ENCODE measurements at regions not wholly inside any gene's neighbourhood (a gene's known extent, or its start where the extent isn't known, plus 50 kb on each side); places are given as distances from the start of the nearest gene placed in this dataset.

GRCh38 chr9:1331546-1332038 lies 281.4 kb downstream of the DMRT2 start:
- H3K9me3 ChIP-seq (ENCODE audit: control insufficient read depth in 4 of 4, low read length in 3 of 4), result no peaks in the 10 kb centered on the region
- H3K9ac ChIP-seq (ENCODE audit: low read depth in 1 of 2, low read length in 2 of 2), result no peak overlapping the region
- H3K36me3 ChIP-seq (ENCODE audit: control insufficient read depth in 4 of 4, insufficient read depth in 3 of 4, low read depth in 1 of 4, low read length in 3 of 4), result no peaks in the 10 kb centered on the region
- H3K4me1 ChIP-seq (ENCODE audit: control insufficient read depth in 4 of 4, insufficient read depth in 4 of 4, low read length in 3 of 4), result no peaks in the 10 kb centered on the region
- no peaks in the 10 kb centered on the region for H3K27me3 ChIP-seq (ENCODE audit: control insufficient read depth in 4 of 4, insufficient read depth in 4 of 4, low read length in 3 of 4)
- H3K4me3 ChIP-seq (ENCODE audit: low read depth in 1 of 3, low read length in 3 of 3), result no peak overlapping the region
- DNase-seq (ENCODE audit: low spot score), result no peak
- TF ChIP-seq, protein P1, sequence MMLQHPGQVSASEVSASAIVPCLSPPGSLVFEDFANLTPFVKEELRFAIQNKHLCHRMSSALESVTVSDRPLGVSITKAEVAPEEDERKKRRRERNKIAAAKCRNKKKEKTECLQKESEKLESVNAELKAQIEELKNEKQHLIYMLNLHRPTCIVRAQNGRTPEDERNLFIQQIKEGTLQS (IDR thresholded peaks at IDR 0.05), result no peak
- TF ChIP-seq RAD21 (IDR thresholded peaks at IDR 0.05), result no peak
- no peak overlapping the region for H3K27ac ChIP-seq (ENCODE audit: low read depth in 1 of 2, low read length in 2 of 2)

DNA sequence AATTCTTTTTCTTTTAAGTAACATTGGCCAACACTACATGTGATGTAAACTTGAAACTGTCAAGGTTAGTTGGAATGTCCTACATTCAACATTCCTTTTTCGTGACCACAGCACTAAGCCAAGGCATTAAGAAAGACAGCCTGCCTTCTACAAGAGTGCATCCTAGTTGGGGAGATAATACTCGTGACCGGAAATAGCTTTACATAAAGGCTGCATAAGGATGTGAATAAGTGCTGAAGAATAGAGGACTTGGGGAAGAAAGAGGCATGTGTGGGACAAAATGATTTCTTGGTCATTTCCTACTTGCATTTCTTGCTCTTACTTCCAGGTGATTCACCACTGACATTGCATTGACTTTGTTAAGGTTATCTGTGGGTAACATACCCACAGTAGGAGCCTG lies 282.0 kb downstream of the DMRT2 start:
- DNase-seq (ENCODE audit: low spot score), result no peak
- Histone ChIP-seq H3K27me3 (ENCODE audit: control insufficient read depth in 4 of 4, insufficient read depth in 4 of 4, low read length in 3 of 4) (no peaks in the 10 kb centered on the region), H3K9ac (ENCODE audit: low read depth in 1 of 2, low read length in 2 of 2) (no peak overlapping the region), H3K4me3 (ENCODE audit: low read depth in 1 of 3, low read length in 3 of 3) (no peak overlapping the region), H3K9me3 (ENCODE audit: control insufficient read depth in 4 of 4, low read length in 3 of 4) (no peaks in the 10 kb centered on the region), H3K4me1 (ENCODE audit: control insufficient read depth in 4 of 4, insufficient read depth in 4 of 4, low read length in 3 of 4) (no peaks in the 10 kb centered on the region), H3K36me3 (ENCODE audit: control insufficient read depth in 4 of 4, insufficient read depth in 3 of 4, low read depth in 1 of 4, low read length in 3 of 4) (no peaks in the 10 kb centered on the region), H3K27ac (ENCODE audit: low read depth in 1 of 2, low read length in 2 of 2) (no peak overlapping the region)
- WGBS, result 83% methylated on average over 3 of the region's 3 CpGs
- TF ChIP-seq HNF4G (IDR thresholded peaks at IDR 0.05) (no peak), JUND (IDR thresholded peaks at IDR 0.05) (no peak), HNF4A (conservative IDR thresholded peaks at IDR 0.05) (no peak), RXRA (IDR thresholded peaks at IDR 0.05) (no peak), YY1 (IDR thresholded peaks at IDR 0.05) (no peak), GABPA (IDR thresholded peaks at IDR 0.05 in 1 of 2, conservative IDR thresholded peaks at IDR 0.05 in 1 of 2) (no peak), NR2F2 (IDR thresholded peaks at IDR 0.05) (no peak), RAD21 (IDR thresholded peaks at IDR 0.05) (no peak), TAF1 (conservative IDR thresholded peaks at IDR 0.05) (no peak), FOXA1 (IDR thresholded peaks at IDR 0.05) (no peak), ZBTB33 (IDR thresholded peaks at IDR 0.05) (no peak), MAX (IDR thresholded peaks at IDR 0.05) (no peak)
- TF ChIP-seq, protein P1 (IDR thresholded peaks at IDR 0.05), result no peak
- TF ChIP-seq, protein P2, sequence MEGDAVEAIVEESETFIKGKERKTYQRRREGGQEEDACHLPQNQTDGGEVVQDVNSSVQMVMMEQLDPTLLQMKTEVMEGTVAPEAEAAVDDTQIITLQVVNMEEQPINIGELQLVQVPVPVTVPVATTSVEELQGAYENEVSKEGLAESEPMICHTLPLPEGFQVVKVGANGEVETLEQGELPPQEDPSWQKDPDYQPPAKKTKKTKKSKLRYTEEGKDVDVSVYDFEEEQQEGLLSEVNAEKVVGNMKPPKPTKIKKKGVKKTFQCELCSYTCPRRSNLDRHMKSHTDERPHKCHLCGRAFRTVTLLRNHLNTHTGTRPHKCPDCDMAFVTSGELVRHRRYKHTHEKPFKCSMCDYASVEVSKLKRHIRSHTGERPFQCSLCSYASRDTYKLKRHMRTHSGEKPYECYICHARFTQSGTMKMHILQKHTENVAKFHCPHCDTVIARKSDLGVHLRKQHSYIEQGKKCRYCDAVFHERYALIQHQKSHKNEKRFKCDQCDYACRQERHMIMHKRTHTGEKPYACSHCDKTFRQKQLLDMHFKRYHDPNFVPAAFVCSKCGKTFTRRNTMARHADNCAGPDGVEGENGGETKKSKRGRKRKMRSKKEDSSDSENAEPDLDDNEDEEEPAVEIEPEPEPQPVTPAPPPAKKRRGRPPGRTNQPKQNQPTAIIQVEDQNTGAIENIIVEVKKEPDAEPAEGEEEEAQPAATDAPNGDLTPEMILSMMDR (IDR thresholded peaks at IDR 0.05; ENCODE audit: low read depth, low read length, missing input control), result no peak
- TF ChIP-seq, protein P3, sequence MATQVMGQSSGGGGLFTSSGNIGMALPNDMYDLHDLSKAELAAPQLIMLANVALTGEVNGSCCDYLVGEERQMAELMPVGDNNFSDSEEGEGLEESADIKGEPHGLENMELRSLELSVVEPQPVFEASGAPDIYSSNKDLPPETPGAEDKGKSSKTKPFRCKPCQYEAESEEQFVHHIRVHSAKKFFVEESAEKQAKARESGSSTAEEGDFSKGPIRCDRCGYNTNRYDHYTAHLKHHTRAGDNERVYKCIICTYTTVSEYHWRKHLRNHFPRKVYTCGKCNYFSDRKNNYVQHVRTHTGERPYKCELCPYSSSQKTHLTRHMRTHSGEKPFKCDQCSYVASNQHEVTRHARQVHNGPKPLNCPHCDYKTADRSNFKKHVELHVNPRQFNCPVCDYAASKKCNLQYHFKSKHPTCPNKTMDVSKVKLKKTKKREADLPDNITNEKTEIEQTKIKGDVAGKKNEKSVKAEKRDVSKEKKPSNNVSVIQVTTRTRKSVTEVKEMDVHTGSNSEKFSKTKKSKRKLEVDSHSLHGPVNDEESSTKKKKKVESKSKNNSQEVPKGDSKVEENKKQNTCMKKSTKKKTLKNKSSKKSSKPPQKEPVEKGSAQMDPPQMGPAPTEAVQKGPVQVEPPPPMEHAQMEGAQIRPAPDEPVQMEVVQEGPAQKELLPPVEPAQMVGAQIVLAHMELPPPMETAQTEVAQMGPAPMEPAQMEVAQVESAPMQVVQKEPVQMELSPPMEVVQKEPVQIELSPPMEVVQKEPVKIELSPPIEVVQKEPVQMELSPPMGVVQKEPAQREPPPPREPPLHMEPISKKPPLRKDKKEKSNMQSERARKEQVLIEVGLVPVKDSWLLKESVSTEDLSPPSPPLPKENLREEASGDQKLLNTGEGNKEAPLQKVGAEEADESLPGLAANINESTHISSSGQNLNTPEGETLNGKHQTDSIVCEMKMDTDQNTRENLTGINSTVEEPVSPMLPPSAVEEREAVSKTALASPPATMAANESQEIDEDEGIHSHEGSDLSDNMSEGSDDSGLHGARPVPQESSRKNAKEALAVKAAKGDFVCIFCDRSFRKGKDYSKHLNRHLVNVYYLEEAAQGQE (IDR thresholded peaks at IDR 0.05), result no peak

All from liver (tissue), 8 donors.